WTC11 (cell line): ENCODE measurements at regions not wholly inside any gene's neighbourhood (a gene's known extent, or its start where the extent isn't known, plus 50 kb on each side); places are given as distances from the start of the nearest gene placed in this dataset.

Source experiments
- ATAC-seq: fragments of 200-7000 bp; cut with Tn5 transposase; 2 replicates; pipeline ENCODE4 v1.10.0; 2021; ENCODE audit warnings: mild to moderate bottlenecking, moderate library complexity
- CTCF ChIA-PET: fragments of 300-600 bp; sonication (Branson Sonifier 250); formaldehyde crosslinking; loops from one replicate; lab custom pipeline; 2021; ENCODE audit warnings: antibody characterized with exemption; lab: Charles Lee
- POLR2A ChIA-PET: fragments of 350-600 bp; sonication (Branson Sonifier 250); formaldehyde crosslinking; loops from one replicate; lab custom pipeline; 2021; ENCODE audit warnings: antibody characterized with exemption; lab: Charles Lee
- DNase-seq: peaks from one replicate; pipeline ENCODE4 v3.0.0; 2021; ENCODE audit warnings: low spot score
- H3K27ac Mint-ChIP-seq: 2 replicates; pipeline ENCODE4 v1.8.0; 2021; ENCODE audit warnings: mixed read lengths
- H3K27me3 Mint-ChIP-seq: 2 replicates; pipeline ENCODE4 v1.8.0; 2021; ENCODE audit warnings: low read depth, mild to moderate bottlenecking, moderate library complexity, mixed read lengths
- H3K36me3 Mint-ChIP-seq: 2 replicates; pipeline ENCODE4 v1.8.0; 2021; ENCODE audit warnings: mixed read lengths
- H3K4me1 Mint-ChIP-seq: 2 replicates; pipeline ENCODE4 v1.8.0; 2022; ENCODE audit warnings: mixed read lengths
- H3K4me3 Mint-ChIP-seq: 2 replicates; pipeline ENCODE4 v1.8.0; 2021; ENCODE audit warnings: mild to moderate bottlenecking, moderate library complexity, mixed read lengths
- H3K9me3 Mint-ChIP-seq: 2 replicates; pipeline ENCODE4 v1.8.0; 2021; ENCODE audit warnings: mixed read lengths
- CREM ChIP-seq: sonication (generic); formaldehyde crosslinking; IDR thresholded peaks from 2 replicates; pipeline ENCODE4 v1.8.1; 2022; ENCODE audit warnings: mild to moderate bottlenecking, missing genetic modification reagents, moderate library complexity
- FOXJ3 ChIP-seq: sonication (generic); formaldehyde crosslinking; IDR thresholded peaks from 2 replicates; pipeline ENCODE4 v1.9.0; 2021; ENCODE audit warnings: missing genetic modification reagents, mild to moderate bottlenecking, borderline replicate concordance
- MYBL2 ChIP-seq: sonication (generic); formaldehyde crosslinking; IDR thresholded peaks from 2 replicates; pipeline ENCODE4 v1.8.1; 2023; ENCODE audit warnings: mild to moderate bottlenecking, moderate library complexity, missing genetic modification reagents
- NFATC4 ChIP-seq: fragments of 250-450 bp; sonication (Bioruptor Pico); IDR thresholded peaks from 2 replicates; pipeline ENCODE4 v1.9.0; 2021; ENCODE audit warnings: mild to moderate bottlenecking
- SMAD4 ChIP-seq: sonication (generic); formaldehyde crosslinking; IDR thresholded peaks from 2 replicates; pipeline ENCODE4 v1.8.0; 2022; ENCODE audit warnings: mild to moderate bottlenecking, missing genetic modification reagents
- ZBTB21 ChIP-seq: sonication (generic); formaldehyde crosslinking; IDR thresholded peaks from 2 replicates; pipeline ENCODE4 v1.8.1; 2023; ENCODE audit warnings: mild to moderate bottlenecking, missing genetic modification reagents, borderline replicate concordance
- ZNF219 ChIP-seq: sonication (generic); formaldehyde crosslinking; IDR thresholded peaks from 2 replicates; pipeline ENCODE4 v1.8.0; 2023; ENCODE audit warnings: missing genetic modification reagents, mild to moderate bottlenecking, borderline replicate concordance
- TF ChIP-seq, protein P1 (sequence below): sonication (generic); formaldehyde crosslinking; IDR thresholded peaks from 2 replicates; pipeline ENCODE4 v1.8.0; 2023; ENCODE audit warnings: missing genetic modification reagents
- TF ChIP-seq, protein P2 (sequence below): sonication (generic); formaldehyde crosslinking; IDR thresholded peaks from 2 replicates; pipeline ENCODE4 v1.8.1; 2022; ENCODE audit warnings: low read depth, missing genetic modification reagents, borderline replicate concordance
- TF ChIP-seq, protein P3 (sequence below): sonication (generic); formaldehyde crosslinking; IDR thresholded peaks from 2 replicates; pipeline ENCODE4 v1.8.1; 2022; ENCODE audit warnings: low read depth, mild to moderate bottlenecking, moderate library complexity, missing genetic modification reagents, borderline replicate concordance
- TF ChIP-seq, protein P4 (sequence below): sonication (generic); formaldehyde crosslinking; IDR thresholded peaks from 2 replicates; pipeline ENCODE4 v1.8.1; 2023; ENCODE audit warnings: mild to moderate bottlenecking, missing genetic modification reagents, borderline replicate concordance
- TF ChIP-seq, protein P5 (sequence below): fragments of 250-450 bp; sonication (Bioruptor Pico); IDR thresholded peaks from 2 replicates; pipeline ENCODE4 v1.9.0; 2021; ENCODE audit warnings: moderate library complexity, mild to moderate bottlenecking, inconsistent platforms, borderline replicate concordance
- TF ChIP-seq, protein P6 (sequence below): sonication (generic); formaldehyde crosslinking; IDR thresholded peaks from 2 replicates; pipeline ENCODE4 v1.8.1; 2022; ENCODE audit warnings: missing genetic modification reagents, borderline replicate concordance
- TF ChIP-seq, protein P7 (sequence below): fragments of 200-600 bp; IDR thresholded peaks from 2 replicates; pipeline ENCODE4 v1.8.0; 2022; ENCODE audit warnings: antibody characterized with exemption
- TF ChIP-seq, protein P8 (sequence below): fragments of 250-450 bp; sonication (Bioruptor Pico); IDR thresholded peaks from 2 replicates; pipeline ENCODE4 v2.1.2; 2022; ENCODE audit warnings: mild to moderate bottlenecking, moderate library complexity
- TF ChIP-seq, protein P9 (sequence below): sonication (generic); formaldehyde crosslinking; IDR thresholded peaks from 2 replicates; pipeline ENCODE4 v1.8.0; 2023; ENCODE audit warnings: mild to moderate bottlenecking, missing genetic modification reagents

DNA sequence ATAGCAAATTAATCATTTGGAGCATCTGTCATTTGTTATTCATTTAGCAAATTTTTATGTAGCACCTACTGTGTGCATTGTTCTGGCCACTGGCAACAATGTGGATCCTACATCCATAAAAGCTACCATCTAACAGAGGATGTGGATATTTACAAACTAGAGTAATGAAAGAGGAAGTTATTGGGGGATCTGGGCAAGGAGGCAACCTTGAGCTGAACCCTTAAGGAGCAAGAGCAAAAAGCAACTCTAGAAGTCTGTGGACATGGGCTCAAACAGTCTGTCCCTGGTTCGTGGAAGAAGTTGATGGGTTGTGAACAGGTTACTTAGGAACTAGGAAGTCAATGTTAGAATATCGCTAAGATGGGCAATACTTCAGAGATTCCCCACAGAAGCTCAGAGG, 259.9 kb downstream of the SYK start (continued):
- TF ChIP-seq, protein P1, sequence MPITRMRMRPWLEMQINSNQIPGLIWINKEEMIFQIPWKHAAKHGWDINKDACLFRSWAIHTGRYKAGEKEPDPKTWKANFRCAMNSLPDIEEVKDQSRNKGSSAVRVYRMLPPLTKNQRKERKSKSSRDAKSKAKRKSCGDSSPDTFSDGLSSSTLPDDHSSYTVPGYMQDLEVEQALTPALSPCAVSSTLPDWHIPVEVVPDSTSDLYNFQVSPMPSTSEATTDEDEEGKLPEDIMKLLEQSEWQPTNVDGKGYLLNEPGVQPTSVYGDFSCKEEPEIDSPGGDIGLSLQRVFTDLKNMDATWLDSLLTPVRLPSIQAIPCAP (CRISPR knock-in tag) = no peak
- TF ChIP-seq, protein P2, sequence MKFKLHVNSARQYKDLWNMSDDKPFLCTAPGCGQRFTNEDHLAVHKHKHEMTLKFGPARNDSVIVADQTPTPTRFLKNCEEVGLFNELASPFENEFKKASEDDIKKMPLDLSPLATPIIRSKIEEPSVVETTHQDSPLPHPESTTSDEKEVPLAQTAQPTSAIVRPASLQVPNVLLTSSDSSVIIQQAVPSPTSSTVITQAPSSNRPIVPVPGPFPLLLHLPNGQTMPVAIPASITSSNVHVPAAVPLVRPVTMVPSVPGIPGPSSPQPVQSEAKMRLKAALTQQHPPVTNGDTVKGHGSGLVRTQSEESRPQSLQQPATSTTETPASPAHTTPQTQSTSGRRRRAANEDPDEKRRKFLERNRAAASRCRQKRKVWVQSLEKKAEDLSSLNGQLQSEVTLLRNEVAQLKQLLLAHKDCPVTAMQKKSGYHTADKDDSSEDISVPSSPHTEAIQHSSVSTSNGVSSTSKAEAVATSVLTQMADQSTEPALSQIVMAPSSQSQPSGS (CRISPR knock-in tag) = no peak
- TF ChIP-seq MYBL2 (CRISPR knock-in tag) = no peak
- TF ChIP-seq, protein P3, sequence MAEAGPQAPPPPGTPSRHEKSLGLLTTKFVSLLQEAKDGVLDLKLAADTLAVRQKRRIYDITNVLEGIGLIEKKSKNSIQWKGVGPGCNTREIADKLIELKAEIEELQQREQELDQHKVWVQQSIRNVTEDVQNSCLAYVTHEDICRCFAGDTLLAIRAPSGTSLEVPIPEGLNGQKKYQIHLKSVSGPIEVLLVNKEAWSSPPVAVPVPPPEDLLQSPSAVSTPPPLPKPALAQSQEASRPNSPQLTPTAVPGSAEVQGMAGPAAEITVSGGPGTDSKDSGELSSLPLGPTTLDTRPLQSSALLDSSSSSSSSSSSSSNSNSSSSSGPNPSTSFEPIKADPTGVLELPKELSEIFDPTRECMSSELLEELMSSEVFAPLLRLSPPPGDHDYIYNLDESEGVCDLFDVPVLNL (CRISPR knock-in tag) = no peak
- TF ChIP-seq NFATC4 (CRISPR knock-in tag) = no peak

DNA sequence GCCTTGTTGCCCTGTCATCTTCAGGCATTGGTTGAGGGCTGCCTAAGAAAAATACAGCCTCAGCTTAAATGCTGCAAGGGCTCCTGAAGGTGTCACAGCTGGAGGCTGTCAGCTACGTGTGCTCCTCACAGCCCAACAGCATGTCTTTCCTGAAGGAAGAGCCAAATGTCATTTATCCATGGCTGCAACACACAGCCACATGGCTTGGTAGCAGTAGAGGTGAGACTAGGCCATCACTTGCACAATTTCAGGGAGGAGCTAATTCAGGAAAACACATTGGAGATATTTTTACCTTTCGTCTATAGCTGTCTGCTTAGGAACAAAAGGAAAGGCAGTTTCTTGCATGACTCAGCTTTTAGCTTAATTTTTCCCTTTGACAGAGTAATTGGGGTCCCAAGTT, 260.7 kb downstream of the SYK start:
- POLR2A ChIA-PET = no interaction called here
- no peak for TF ChIP-seq CREM (CRISPR knock-in tag)
- TF ChIP-seq, all 79 proteins: peak for 0
- DNase-seq = no peak
- CTCF ChIA-PET = interaction anchor here (0.6 to 1.4 kb wide), 4 partner anchors 9 to 191 kb away, joined by 3 to 4 read pairs (median 3); no protein-coding TSS in a partner anchor
- Mint-ChIP-seq H3K27me3 (no peaks in the 10 kb centered on the region), H3K27ac (no peak overlapping the region), H3K36me3 (peaks cover 12% of the 10 kb centered on the region), H3K4me3 (no peak overlapping the region), H3K9me3 (peaks cover 17% of the 10 kb centered on the region), H3K4me1 (peaks cover 26% of the 10 kb centered on the region)
- no peak for ATAC-seq

DNA sequence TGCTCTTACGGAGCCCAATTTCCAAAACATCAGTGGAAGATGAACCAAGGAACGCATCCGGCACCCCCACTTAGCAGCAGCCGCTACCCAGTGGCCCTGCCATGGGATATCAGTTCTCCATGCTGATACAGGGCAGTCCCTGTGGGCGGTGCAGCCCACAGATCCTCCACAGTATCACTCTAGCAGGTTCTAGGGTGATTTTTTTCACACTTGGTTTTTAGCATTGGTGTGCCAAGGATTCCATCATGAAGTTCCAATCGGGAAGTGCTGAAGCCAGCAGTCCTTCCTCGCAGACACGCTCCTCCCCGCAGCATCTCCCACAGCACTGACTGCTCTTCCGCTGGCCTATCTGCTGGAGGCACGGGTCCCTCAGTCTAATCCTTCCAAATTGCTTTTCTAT, 261.9 kb downstream of the SYK start:
- Mint-ChIP-seq H3K27me3 (no peaks in the 10 kb centered on the region), H3K4me1 (peaks cover 26% of the 10 kb centered on the region), H3K36me3 (peaks cover 12% of the 10 kb centered on the region), H3K9me3 (peaks cover 17% of the 10 kb centered on the region), H3K4me3 (no peak overlapping the region), H3K27ac (no peak overlapping the region)
- DNase-seq = no peak
- ChIA-PET CTCF (no interaction called here), POLR2A (no interaction called here)
- no peak for ATAC-seq
- TF ChIP-seq ZBTB21 (CRISPR knock-in tag) (no peak), FOXJ3 (no peak), CREM (CRISPR knock-in tag) (no peak), ZNF219 (no peak), NFATC4 (CRISPR knock-in tag) (no peak), MYBL2 (CRISPR knock-in tag) (no peak), SMAD4 (no peak)
- TF ChIP-seq, protein P4, sequence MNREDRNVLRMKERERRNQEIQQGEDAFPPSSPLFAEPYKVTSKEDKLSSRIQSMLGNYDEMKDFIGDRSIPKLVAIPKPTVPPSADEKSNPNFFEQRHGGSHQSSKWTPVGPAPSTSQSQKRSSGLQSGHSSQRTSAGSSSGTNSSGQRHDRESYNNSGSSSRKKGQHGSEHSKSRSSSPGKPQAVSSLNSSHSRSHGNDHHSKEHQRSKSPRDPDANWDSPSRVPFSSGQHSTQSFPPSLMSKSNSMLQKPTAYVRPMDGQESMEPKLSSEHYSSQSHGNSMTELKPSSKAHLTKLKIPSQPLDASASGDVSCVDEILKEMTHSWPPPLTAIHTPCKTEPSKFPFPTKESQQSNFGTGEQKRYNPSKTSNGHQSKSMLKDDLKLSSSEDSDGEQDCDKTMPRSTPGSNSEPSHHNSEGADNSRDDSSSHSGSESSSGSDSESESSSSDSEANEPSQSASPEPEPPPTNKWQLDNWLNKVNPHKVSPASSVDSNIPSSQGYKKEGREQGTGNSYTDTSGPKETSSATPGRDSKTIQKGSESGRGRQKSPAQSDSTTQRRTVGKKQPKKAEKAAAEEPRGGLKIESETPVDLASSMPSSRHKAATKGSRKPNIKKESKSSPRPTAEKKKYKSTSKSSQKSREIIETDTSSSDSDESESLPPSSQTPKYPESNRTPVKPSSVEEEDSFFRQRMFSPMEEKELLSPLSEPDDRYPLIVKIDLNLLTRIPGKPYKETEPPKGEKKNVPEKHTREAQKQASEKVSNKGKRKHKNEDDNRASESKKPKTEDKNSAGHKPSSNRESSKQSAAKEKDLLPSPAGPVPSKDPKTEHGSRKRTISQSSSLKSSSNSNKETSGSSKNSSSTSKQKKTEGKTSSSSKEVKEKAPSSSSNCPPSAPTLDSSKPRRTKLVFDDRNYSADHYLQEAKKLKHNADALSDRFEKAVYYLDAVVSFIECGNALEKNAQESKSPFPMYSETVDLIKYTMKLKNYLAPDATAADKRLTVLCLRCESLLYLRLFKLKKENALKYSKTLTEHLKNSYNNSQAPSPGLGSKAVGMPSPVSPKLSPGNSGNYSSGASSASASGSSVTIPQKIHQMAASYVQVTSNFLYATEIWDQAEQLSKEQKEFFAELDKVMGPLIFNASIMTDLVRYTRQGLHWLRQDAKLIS (CRISPR knock-in tag) = no peak
- TF ChIP-seq, protein P5, sequence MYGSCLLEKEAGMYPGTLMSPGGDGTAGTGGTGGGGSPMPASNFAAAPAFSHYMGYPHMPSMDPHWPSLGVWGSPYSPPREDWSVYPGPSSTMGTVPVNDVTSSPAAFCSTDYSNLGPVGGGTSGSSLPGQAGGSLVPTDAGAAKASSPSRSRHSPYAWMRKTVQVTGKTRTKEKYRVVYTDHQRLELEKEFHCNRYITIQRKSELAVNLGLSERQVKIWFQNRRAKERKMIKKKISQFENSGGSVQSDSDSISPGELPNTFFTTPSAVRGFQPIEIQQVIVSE (CRISPR knock-in tag) = no peak
- TF ChIP-seq, protein P6, sequence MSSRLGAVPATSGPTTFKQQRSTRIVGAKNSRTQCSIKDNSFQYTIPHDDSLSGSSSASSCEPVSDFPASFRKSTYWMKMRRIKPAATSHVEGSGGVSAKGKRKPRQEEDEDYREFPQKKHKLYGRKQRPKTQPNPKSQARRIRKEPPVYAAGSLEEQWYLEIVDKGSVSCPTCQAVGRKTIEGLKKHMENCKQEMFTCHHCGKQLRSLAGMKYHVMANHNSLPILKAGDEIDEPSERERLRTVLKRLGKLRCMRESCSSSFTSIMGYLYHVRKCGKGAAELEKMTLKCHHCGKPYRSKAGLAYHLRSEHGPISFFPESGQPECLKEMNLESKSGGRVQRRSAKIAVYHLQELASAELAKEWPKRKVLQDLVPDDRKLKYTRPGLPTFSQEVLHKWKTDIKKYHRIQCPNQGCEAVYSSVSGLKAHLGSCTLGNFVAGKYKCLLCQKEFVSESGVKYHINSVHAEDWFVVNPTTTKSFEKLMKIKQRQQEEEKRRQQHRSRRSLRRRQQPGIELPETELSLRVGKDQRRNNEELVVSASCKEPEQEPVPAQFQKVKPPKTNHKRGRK = no peak
- TF ChIP-seq, protein P7, sequence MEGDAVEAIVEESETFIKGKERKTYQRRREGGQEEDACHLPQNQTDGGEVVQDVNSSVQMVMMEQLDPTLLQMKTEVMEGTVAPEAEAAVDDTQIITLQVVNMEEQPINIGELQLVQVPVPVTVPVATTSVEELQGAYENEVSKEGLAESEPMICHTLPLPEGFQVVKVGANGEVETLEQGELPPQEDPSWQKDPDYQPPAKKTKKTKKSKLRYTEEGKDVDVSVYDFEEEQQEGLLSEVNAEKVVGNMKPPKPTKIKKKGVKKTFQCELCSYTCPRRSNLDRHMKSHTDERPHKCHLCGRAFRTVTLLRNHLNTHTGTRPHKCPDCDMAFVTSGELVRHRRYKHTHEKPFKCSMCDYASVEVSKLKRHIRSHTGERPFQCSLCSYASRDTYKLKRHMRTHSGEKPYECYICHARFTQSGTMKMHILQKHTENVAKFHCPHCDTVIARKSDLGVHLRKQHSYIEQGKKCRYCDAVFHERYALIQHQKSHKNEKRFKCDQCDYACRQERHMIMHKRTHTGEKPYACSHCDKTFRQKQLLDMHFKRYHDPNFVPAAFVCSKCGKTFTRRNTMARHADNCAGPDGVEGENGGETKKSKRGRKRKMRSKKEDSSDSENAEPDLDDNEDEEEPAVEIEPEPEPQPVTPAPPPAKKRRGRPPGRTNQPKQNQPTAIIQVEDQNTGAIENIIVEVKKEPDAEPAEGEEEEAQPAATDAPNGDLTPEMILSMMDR = no peak
- TF ChIP-seq, protein P8, sequence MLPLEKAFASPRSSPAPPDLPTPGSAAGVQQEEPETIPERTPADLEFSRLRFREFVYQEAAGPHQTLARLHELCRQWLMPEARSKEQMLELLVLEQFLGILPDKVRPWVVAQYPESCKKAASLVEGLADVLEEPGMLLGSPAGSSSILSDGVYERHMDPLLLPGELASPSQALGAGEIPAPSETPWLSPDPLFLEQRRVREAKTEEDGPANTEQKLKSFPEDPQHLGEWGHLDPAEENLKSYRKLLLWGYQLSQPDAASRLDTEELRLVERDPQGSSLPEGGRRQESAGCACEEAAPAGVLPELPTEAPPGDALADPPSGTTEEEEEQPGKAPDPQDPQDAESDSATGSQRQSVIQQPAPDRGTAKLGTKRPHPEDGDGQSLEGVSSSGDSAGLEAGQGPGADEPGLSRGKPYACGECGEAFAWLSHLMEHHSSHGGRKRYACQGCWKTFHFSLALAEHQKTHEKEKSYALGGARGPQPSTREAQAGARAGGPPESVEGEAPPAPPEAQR = no peak
- TF ChIP-seq, protein P9, sequence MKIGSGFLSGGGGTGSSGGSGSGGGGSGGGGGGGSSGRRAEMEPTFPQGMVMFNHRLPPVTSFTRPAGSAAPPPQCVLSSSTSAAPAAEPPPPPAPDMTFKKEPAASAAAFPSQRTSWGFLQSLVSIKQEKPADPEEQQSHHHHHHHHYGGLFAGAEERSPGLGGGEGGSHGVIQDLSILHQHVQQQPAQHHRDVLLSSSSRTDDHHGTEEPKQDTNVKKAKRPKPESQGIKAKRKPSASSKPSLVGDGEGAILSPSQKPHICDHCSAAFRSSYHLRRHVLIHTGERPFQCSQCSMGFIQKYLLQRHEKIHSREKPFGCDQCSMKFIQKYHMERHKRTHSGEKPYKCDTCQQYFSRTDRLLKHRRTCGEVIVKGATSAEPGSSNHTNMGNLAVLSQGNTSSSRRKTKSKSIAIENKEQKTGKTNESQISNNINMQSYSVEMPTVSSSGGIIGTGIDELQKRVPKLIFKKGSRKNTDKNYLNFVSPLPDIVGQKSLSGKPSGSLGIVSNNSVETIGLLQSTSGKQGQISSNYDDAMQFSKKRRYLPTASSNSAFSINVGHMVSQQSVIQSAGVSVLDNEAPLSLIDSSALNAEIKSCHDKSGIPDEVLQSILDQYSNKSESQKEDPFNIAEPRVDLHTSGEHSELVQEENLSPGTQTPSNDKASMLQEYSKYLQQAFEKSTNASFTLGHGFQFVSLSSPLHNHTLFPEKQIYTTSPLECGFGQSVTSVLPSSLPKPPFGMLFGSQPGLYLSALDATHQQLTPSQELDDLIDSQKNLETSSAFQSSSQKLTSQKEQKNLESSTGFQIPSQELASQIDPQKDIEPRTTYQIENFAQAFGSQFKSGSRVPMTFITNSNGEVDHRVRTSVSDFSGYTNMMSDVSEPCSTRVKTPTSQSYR = no peak
